GM23338 (cell line): ENCODE measurements at regions not wholly inside any gene's neighbourhood (a gene's known extent, or its start where the extent isn't known, plus 50 kb on each side); places are given as distances from the start of the nearest gene placed in this dataset.

Experiments used
- ATAC-seq: fragments of 200-7000 bp; cut with Tn5 transposase; 3 replicates; pipeline ENCODE4 v1.9.1; 2020
- DNase-seq: peaks from one replicate; pipeline ENCODE4 v3.0.0-alpha.2; 2015; ENCODE audit warnings: low spot score
- H2AFZ ChIP-seq: fragments of 200-600 bp; sonication (generic); 2 replicates; pipeline ENCODE4 v1.8.0; 2016; ENCODE audit warnings: antibody characterized with exemption, mild to moderate bottlenecking, moderate library complexity
- H3F3A ChIP-seq: fragments of 200-600 bp; sonication (generic); replicated peaks from 2 replicates; pipeline ENCODE4 v1.8.0; 2017; ENCODE audit warnings: antibody characterized with exemption, mixed run types, low read depth
- H3K27ac ChIP-seq: fragments of 200-600 bp; sonication (generic); 2 replicates; pipeline ENCODE4 v1.6.1; 2016; ENCODE audit warnings: low read depth
- H3K27me3 ChIP-seq: fragments of 200-600 bp; sonication (generic); 2 replicates; pipeline ENCODE4 v1.8.0; 2016; ENCODE audit warnings: mild to moderate bottlenecking, mixed run types, moderate library complexity; ENCODE audit not compliant: insufficient read depth
- H3K36me3 ChIP-seq: fragments of 200-600 bp; sonication (generic); 2 replicates; pipeline ENCODE4 v1.8.0; 2016; ENCODE audit warnings: mild to moderate bottlenecking; ENCODE audit not compliant: insufficient read depth
- H3K4me1 ChIP-seq: fragments of 200-600 bp; sonication (generic); 2 replicates; pipeline ENCODE4 v1.8.0; 2016; ENCODE audit warnings: mild to moderate bottlenecking, moderate library complexity; ENCODE audit not compliant: insufficient read depth
- H3K4me2 ChIP-seq: fragments of 200-600 bp; sonication (generic); 2 replicates; pipeline ENCODE4 v1.7.1; 2017; ENCODE audit warnings: mixed run types
- H3K4me3 ChIP-seq: fragments of 200-600 bp; sonication (generic); 2 replicates; pipeline ENCODE4 v1.6.1; 2016; ENCODE audit warnings: mixed run types
- H3K79me2 ChIP-seq: fragments of 200-600 bp; sonication (generic); replicated peaks from 2 replicates; pipeline ENCODE4 v1.8.0; 2017; ENCODE audit warnings: mild to moderate bottlenecking; ENCODE audit not compliant: insufficient read depth
- H3K9me2 ChIP-seq: fragments of 200-600 bp; sonication (generic); 2 replicates; pipeline ENCODE4 v1.8.0; 2017; ENCODE audit not compliant: insufficient read depth
- H4K20me1 ChIP-seq: fragments of 200-600 bp; sonication (generic); replicated peaks from 2 replicates; pipeline ENCODE4 v1.8.0; 2017; ENCODE audit warnings: mild to moderate bottlenecking; ENCODE audit not compliant: insufficient read depth
- H3K27ac Mint-ChIP-seq: 2 replicates; pipeline ENCODE4 v1.8.0; 2020; ENCODE audit warnings: inconsistent platforms, mild to moderate bottlenecking, moderate library complexity, mixed read lengths
- H3K27me3 Mint-ChIP-seq: 3 replicates; pipeline ENCODE4 v1.8.0; 2022; ENCODE audit warnings: low read depth, mild to moderate bottlenecking, moderate library complexity, mixed read lengths, inconsistent platforms; ENCODE audit not compliant: insufficient read depth, poor library complexity
- H3K36me3 Mint-ChIP-seq: 3 replicates; pipeline ENCODE4 v1.8.0; 2021; ENCODE audit warnings: low read depth, mild to moderate bottlenecking, inconsistent platforms, moderate library complexity, mixed read lengths
- H3K4me1 Mint-ChIP-seq: 3 replicates; pipeline ENCODE4 v1.8.0; 2020; ENCODE audit warnings: mild to moderate bottlenecking, inconsistent platforms, mixed read lengths
- H3K4me3 Mint-ChIP-seq: 3 replicates; pipeline ENCODE4 v1.8.0; 2021; ENCODE audit warnings: moderate library complexity, mild to moderate bottlenecking, inconsistent platforms, mixed read lengths
- H3K9me3 Mint-ChIP-seq: 3 replicates; pipeline ENCODE4 v1.8.0; 2020; ENCODE audit warnings: moderate library complexity, mild to moderate bottlenecking, inconsistent platforms, mixed read lengths
- CREB1 ChIP-seq: fragments of 250-450 bp; sonication (Bioruptor Pico); IDR thresholded peaks from 2 replicates; pipeline ENCODE4 v1.5.0; 2020; ENCODE audit warnings: low read depth, mild to moderate bottlenecking, moderate library complexity
- CTCF ChIP-seq, 2 experiments: fragments of 200-600 bp in 1 of 2; sonication (generic) in 1 of 2; conservative IDR thresholded peaks; 2 replicates each; pipeline versions ENCODE4 v1.5.1 to v1.6.1; 2016 to 2017; ENCODE audit warnings: antibody characterized with exemption in 2 of 2, low read depth in 2 of 2, mild to moderate bottlenecking in 2 of 2, moderate library complexity in 1 of 2
- EZH2 ChIP-seq: fragments of 200-600 bp; sonication (generic); IDR thresholded peaks from one replicate; pipeline ENCODE4 v1.8.0; 2017; ENCODE audit warnings: antibody characterized with exemption, mild to moderate bottlenecking, low read depth; ENCODE audit not compliant: unreplicated experiment
- EZH2phosphoT487 ChIP-seq: fragments of 200-600 bp; sonication (generic); IDR thresholded peaks from one replicate; pipeline ENCODE4 v1.8.1; 2018; ENCODE audit warnings: antibody characterized with exemption; ENCODE audit not compliant: unreplicated experiment
- NANOG ChIP-seq: IDR thresholded peaks from 2 replicates; pipeline ENCODE4 v1.6.1; 2016; ENCODE audit warnings: antibody characterized with exemption, borderline replicate concordance
- POLR2AphosphoS5 ChIP-seq: IDR thresholded peaks from 2 replicates; pipeline ENCODE4 v1.6.1; 2016; ENCODE audit warnings: antibody characterized with exemption, low read depth
- ZNF114 ChIP-seq: fragments of 250-450 bp; sonication (Bioruptor Pico); IDR thresholded peaks from 2 replicates; pipeline ENCODE4 v1.5.0; 2020; ENCODE audit warnings: mild to moderate bottlenecking, moderate library complexity
- ZNF331 ChIP-seq: fragments of 250-450 bp; sonication (Bioruptor Pico); IDR thresholded peaks from 2 replicates; pipeline ENCODE4 v1.5.0; 2020; ENCODE audit warnings: low read depth, mild to moderate bottlenecking, moderate library complexity
- ZNF462 ChIP-seq: fragments of 250-450 bp; sonication (Bioruptor Pico); IDR thresholded peaks from 2 replicates; pipeline ENCODE4 v1.5.0; 2020; ENCODE audit warnings: mild to moderate bottlenecking, moderate library complexity
- TF ChIP-seq, protein P1 (sequence below): IDR thresholded peaks from one replicate; pipeline ENCODE4 v1.6.1; 2018; ENCODE audit warnings: antibody characterized with exemption; ENCODE audit not compliant: unreplicated experiment

DNA sequence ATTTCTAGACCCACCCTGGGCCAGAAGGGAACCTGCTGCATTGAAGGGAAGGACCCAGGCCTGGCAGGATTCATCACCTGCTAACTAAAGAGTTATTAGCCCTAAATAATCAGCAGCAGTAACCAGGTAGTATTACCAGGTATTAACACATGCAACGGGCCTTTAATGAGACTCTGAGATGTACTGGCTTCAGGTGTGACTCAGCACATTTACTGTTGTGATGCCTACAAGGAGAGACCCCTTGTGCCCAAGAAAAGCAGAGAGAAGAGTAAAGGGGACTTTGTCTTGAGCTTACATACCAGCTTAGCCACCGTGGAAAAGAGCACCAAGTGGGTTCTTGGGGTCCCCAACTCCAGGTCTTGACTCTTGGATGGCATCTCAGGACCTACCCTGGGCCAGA is 243.1 kb upstream of the SLC39A10 start:
- Histone ChIP-seq H3K9me2 (no peaks in the 10 kb centered on the region), H3K27me3 (no peaks in the 10 kb centered on the region), H4K20me1 (no peaks in the 10 kb centered on the region), H3K4me1 (peaks cover 11% of the 10 kb centered on the region), H3K27ac (no peak overlapping the region), H2AFZ (peak overlapping the region; percentile 68; the same call in 1 of the 2 replicates), H3K4me3 (no peak overlapping the region), H3K4me2 (no peak overlapping the region), H3F3A (no peaks in the 10 kb centered on the region), H3K79me2 (no peaks in the 10 kb centered on the region), H3K36me3 (no peaks in the 10 kb centered on the region)
- no peak for TF ChIP-seq NANOG
- Mint-ChIP-seq H3K27ac (0 out of 2 replicates have a peak overlapping the region, but pooled peaks have one; percentile 49), H3K27me3 (no peaks in the 10 kb centered on the region), H3K4me3 (no peak overlapping the region), H3K36me3 (peaks cover 2% of the 10 kb centered on the region; the same call in 1 of the 3 replicates), H3K9me3 (no peaks in the 10 kb centered on the region), H3K4me1 (peaks cover 16% of the 10 kb centered on the region)
- ATAC-seq (no peak), DNase-seq (no peak)

DNA sequence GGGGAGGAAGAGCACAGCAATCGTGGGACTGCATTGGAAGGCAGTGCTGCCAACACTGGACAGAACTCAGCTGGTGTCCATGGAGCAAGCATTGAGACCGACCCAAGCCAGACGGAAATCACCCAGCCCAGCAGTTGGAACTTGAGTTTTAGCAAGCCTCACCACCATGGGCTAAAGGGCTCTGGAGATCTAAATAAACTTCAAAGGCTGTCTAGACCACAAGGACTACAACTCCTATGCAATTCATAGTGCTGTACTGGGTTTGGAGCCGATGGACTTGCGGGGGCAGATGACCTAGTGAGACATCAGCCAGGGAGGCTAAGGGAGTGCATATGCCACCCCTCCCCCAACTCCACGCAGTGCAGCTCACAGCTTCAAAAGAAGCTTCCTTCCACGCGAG is 243.6 kb upstream of the SLC39A10 start:
- no peaks in the 10 kb centered on the region for H3F3A ChIP-seq
- no peaks in the 10 kb centered on the region for H4K20me1 ChIP-seq
- no peaks in the 10 kb centered on the region for H3K9me2 ChIP-seq
- H2AFZ ChIP-seq, result peak overlapping the region; percentile 68; the same call in 1 of the 2 replicates
- H3K4me3 Mint-ChIP-seq, result no peak overlapping the region
- H3K27ac ChIP-seq, result no peak overlapping the region
- peaks cover 11% of the 10 kb centered on the region for H3K4me1 ChIP-seq
- no peaks in the 10 kb centered on the region for H3K79me2 ChIP-seq
- TF ChIP-seq ZNF462 (no peak), EZH2 (no peak), POLR2AphosphoS5 (no peak), CREB1 (CRISPR knock-in tag) (no peak), CTCF (conservative IDR thresholded peaks at IDR 0.05; ENCODE audit: low read depth in 2 of 2) (no peak), EZH2phosphoT487 (no peak), ZNF114 (CRISPR knock-in tag) (no peak), ZNF331 (no peak)
- TF ChIP-seq, protein P1, sequence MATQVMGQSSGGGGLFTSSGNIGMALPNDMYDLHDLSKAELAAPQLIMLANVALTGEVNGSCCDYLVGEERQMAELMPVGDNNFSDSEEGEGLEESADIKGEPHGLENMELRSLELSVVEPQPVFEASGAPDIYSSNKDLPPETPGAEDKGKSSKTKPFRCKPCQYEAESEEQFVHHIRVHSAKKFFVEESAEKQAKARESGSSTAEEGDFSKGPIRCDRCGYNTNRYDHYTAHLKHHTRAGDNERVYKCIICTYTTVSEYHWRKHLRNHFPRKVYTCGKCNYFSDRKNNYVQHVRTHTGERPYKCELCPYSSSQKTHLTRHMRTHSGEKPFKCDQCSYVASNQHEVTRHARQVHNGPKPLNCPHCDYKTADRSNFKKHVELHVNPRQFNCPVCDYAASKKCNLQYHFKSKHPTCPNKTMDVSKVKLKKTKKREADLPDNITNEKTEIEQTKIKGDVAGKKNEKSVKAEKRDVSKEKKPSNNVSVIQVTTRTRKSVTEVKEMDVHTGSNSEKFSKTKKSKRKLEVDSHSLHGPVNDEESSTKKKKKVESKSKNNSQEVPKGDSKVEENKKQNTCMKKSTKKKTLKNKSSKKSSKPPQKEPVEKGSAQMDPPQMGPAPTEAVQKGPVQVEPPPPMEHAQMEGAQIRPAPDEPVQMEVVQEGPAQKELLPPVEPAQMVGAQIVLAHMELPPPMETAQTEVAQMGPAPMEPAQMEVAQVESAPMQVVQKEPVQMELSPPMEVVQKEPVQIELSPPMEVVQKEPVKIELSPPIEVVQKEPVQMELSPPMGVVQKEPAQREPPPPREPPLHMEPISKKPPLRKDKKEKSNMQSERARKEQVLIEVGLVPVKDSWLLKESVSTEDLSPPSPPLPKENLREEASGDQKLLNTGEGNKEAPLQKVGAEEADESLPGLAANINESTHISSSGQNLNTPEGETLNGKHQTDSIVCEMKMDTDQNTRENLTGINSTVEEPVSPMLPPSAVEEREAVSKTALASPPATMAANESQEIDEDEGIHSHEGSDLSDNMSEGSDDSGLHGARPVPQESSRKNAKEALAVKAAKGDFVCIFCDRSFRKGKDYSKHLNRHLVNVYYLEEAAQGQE, result no peak
- ATAC-seq, result no peak
- H3K4me2 ChIP-seq, result no peak overlapping the region
- H3K36me3 ChIP-seq, result no peaks in the 10 kb centered on the region
- H3K27me3 Mint-ChIP-seq, result no peaks in the 10 kb centered on the region
- H3K4me1 Mint-ChIP-seq, result peaks cover 16% of the 10 kb centered on the region
- H3K27me3 ChIP-seq, result no peaks in the 10 kb centered on the region
- H3K27ac Mint-ChIP-seq, result no peak overlapping the region
- peaks cover 2% of the 10 kb centered on the region; the same call in 1 of the 3 replicates for H3K36me3 Mint-ChIP-seq
- no peak for DNase-seq
- no peaks in the 10 kb centered on the region for H3K9me3 Mint-ChIP-seq
- no peak overlapping the region for H3K4me3 ChIP-seq
